Osteoblast (primary cell): ENCODE measurements at regions not wholly inside any gene's neighbourhood (a gene's known extent, or its start where the extent isn't known, plus 50 kb on each side); places are given as distances from the start of the nearest gene placed in this dataset.

Source experiments
- DNase-seq: peaks from one replicate; pipeline ENCODE4 v3.0.0; 2011; ENCODE audit warnings: low spot score, mixed read lengths; ENCODE audit not compliant: insufficient read length; ENCODE audit errors: missing footprints
- H2AFZ ChIP-seq: 2 replicates; pipeline ENCODE4 v1.6.0; 2011; ENCODE audit warnings: mild to moderate bottlenecking, low read length
- H3K27ac ChIP-seq: 2 replicates; pipeline ENCODE4 v1.5.1; 2011; ENCODE audit warnings: mild to moderate bottlenecking, low read depth, low read length, moderate library complexity
- H3K27me3 ChIP-seq: 2 replicates; pipeline ENCODE4 v1.6.0; 2012; ENCODE audit warnings: mild to moderate bottlenecking, control low read depth, inconsistent platforms, low read length, moderate library complexity; ENCODE audit not compliant: insufficient read depth
- H3K36me3 ChIP-seq: 2 replicates; pipeline ENCODE4 v1.5.1; 2011; ENCODE audit warnings: mild to moderate bottlenecking, low read length, control low read depth, moderate library complexity; ENCODE audit not compliant: insufficient read depth
- H3K4me1 ChIP-seq: 2 replicates; pipeline ENCODE4 v1.5.1; 2011; ENCODE audit warnings: mild to moderate bottlenecking, low read length, control low read depth, moderate library complexity; ENCODE audit not compliant: insufficient read depth
- H3K4me2 ChIP-seq: 2 replicates; pipeline ENCODE4 v1.6.0; 2011; ENCODE audit warnings: mild to moderate bottlenecking, low read length; ENCODE audit not compliant: insufficient read depth
- H3K4me3 ChIP-seq: fragments of 200-600 bp; sonication (generic); 3 replicates; pipeline ENCODE4 v1.5.1; 2012; ENCODE audit warnings: mild to moderate bottlenecking, low read length, inconsistent platforms; ENCODE audit not compliant: insufficient read depth
- H3K79me2 ChIP-seq: 2 replicates; pipeline ENCODE4 v1.6.0; 2012; ENCODE audit warnings: mild to moderate bottlenecking, low read length, control low read depth, inconsistent platforms; ENCODE audit not compliant: insufficient read depth
- H3K9me3 ChIP-seq: 2 replicates; pipeline ENCODE4 v1.5.1; 2011; ENCODE audit warnings: low read depth, low read length, control low read depth
- H4K20me1 ChIP-seq: 2 replicates; pipeline ENCODE4 v1.6.0; 2012; ENCODE audit warnings: mild to moderate bottlenecking, low read length, control low read depth; ENCODE audit not compliant: insufficient read depth
- TF ChIP-seq, protein P1 (sequence below): IDR thresholded peaks from 2 replicates; pipeline ENCODE4 v1.5.1; 2011; ENCODE audit warnings: mild to moderate bottlenecking, low read depth, low read length, moderate library complexity; ENCODE audit errors: extremely low read depth

DNA sequence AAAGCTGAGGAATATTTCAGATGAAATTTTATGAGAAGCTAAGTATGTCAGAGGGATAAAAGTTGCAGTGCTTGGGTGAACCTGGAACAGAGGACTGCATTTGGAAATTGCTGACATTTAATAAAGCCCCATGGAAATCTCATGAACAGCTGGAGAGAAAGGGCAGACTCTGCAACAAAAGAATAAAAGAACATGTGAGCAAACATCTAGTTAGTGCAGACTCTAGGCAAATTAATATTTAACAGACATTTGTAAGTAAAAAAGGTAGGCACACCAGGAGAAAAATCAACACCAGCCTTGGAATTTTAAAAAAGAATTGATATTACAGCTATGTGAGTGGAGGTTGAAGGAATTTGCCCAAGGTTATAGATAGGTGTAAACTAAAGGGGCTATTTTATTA is 114.6 kb upstream of the PUDP start:
- Histone ChIP-seq H2AFZ (no peak overlapping the region), H4K20me1 (no peaks in the 10 kb centered on the region), H3K4me2 (no peak overlapping the region), H3K27me3 (no peaks in the 10 kb centered on the region), H3K79me2 (no peaks in the 10 kb centered on the region), H3K4me1 (no peaks in the 10 kb centered on the region), H3K36me3 (no peaks in the 10 kb centered on the region), H3K9me3 (no peaks in the 10 kb centered on the region), H3K4me3 (no peak overlapping the region), H3K27ac (no peak overlapping the region)
- no peak for DNase-seq
- TF ChIP-seq, protein P1, sequence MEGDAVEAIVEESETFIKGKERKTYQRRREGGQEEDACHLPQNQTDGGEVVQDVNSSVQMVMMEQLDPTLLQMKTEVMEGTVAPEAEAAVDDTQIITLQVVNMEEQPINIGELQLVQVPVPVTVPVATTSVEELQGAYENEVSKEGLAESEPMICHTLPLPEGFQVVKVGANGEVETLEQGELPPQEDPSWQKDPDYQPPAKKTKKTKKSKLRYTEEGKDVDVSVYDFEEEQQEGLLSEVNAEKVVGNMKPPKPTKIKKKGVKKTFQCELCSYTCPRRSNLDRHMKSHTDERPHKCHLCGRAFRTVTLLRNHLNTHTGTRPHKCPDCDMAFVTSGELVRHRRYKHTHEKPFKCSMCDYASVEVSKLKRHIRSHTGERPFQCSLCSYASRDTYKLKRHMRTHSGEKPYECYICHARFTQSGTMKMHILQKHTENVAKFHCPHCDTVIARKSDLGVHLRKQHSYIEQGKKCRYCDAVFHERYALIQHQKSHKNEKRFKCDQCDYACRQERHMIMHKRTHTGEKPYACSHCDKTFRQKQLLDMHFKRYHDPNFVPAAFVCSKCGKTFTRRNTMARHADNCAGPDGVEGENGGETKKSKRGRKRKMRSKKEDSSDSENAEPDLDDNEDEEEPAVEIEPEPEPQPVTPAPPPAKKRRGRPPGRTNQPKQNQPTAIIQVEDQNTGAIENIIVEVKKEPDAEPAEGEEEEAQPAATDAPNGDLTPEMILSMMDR = no peak

- TF ChIP-seq, protein P1 = no peak
- no peaks in the 10 kb centered on the region for H3K9me3 ChIP-seq
- H3K27me3 ChIP-seq = no peaks in the 10 kb centered on the region
- no peak overlapping the region for H3K4me3 ChIP-seq
- H2AFZ ChIP-seq = no peak overlapping the region
- H3K4me2 ChIP-seq = no peak overlapping the region
- H3K79me2 ChIP-seq = no peaks in the 10 kb centered on the region
- no peaks in the 10 kb centered on the region for H4K20me1 ChIP-seq
- no peak overlapping the region for H3K27ac ChIP-seq
- H3K36me3 ChIP-seq = no peaks in the 10 kb centered on the region
- DNase-seq = no peak
- H3K4me1 ChIP-seq = no peaks in the 10 kb centered on the region
Measured at GRCh38 chrX:7261672-7262332, 113.8 kb upstream of the PUDP start.

GRCh38 chrX:7254144-7254543 is 106.2 kb upstream of the PUDP start:
- no peak for DNase-seq
- TF ChIP-seq, protein P1 = no peak
- H3K4me2 ChIP-seq = no peak overlapping the region
- no peak overlapping the region for H2AFZ ChIP-seq
- no peak overlapping the region for H3K27ac ChIP-seq
- no peaks in the 10 kb centered on the region for H3K9me3 ChIP-seq
- no peaks in the 10 kb centered on the region for H3K79me2 ChIP-seq
- H3K27me3 ChIP-seq = no peaks in the 10 kb centered on the region
- H3K36me3 ChIP-seq = no peaks in the 10 kb centered on the region
- H4K20me1 ChIP-seq = no peaks in the 10 kb centered on the region
- no peaks in the 10 kb centered on the region for H3K4me1 ChIP-seq
- H3K4me3 ChIP-seq = no peak overlapping the region

DNA sequence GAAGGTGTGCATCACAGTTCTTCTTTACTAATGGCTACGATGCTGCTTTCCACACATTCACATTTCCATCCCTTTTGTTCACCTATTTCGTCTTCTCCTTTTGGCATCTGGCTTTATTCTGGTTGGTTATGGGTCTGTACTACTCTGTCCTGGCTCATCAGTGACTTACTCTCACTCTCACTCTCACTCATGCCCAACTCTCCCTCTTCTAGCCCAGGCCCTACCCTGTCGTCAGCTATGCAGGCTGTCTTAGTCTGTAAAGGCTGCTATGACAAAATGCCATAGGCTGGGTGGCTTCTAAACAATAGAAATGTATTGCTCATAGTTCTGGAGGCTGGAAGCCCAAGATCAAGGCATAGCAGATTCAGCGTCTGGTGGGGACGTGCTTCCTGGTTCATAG is 105.6 kb upstream of the PUDP start:
- TF ChIP-seq, protein P1 = no peak
- no peaks in the 10 kb centered on the region for H3K9me3 ChIP-seq
- no peak overlapping the region for H3K27ac ChIP-seq
- no peak overlapping the region for H3K4me3 ChIP-seq
- H3K27me3 ChIP-seq = no peaks in the 10 kb centered on the region
- no peaks in the 10 kb centered on the region for H3K4me1 ChIP-seq
- no peak overlapping the region for H2AFZ ChIP-seq
- H4K20me1 ChIP-seq = no peaks in the 10 kb centered on the region
- H3K79me2 ChIP-seq = no peaks in the 10 kb centered on the region
- DNase-seq = no peak
- H3K4me2 ChIP-seq = no peak overlapping the region
- no peaks in the 10 kb centered on the region for H3K36me3 ChIP-seq
